Heart left ventricle (tissue), 16 donors: ENCODE measurements at regions not wholly inside any gene's neighbourhood (a gene's known extent, or its start where the extent isn't known, plus 50 kb on each side); places are given as distances from the start of the nearest gene placed in this dataset.

Experiments
- ATAC-seq, 4 donors: fragments of 200-7000 bp; cut with Tn5 transposase; one replicate each; pipeline ENCODE4 v1.9.1; 2020 to 2022; ENCODE audit warnings: moderate library complexity in 4 of 4, mild to moderate bottlenecking in 3 of 4, moderate number of reproducible peaks in 1 of 4
- DNase-seq, 5 donors: peaks; one replicate each; pipeline ENCODE4 v3.0.0-alpha.2; 2020
- H3K27ac ChIP-seq, 12 donors: fragments of 200-600 bp; sonication (generic) in 4 of 12; one replicate each; pipeline versions ENCODE4 v1.5.0 to v1.8.0; 2016 to 2022; ENCODE audit warnings: mild to moderate bottlenecking in 2 of 12
- H3K27me3 ChIP-seq, 9 donors: fragments of 200-600 bp; sonication (generic) in 2 of 9; one replicate each; pipeline versions ENCODE4 v1.5.1 to v1.8.0; 2016 to 2022; ENCODE audit warnings: mild to moderate bottlenecking in 3 of 9
- H3K36me3 ChIP-seq, 9 donors: fragments of 200-600 bp; sonication (generic) in 2 of 9; one replicate each; pipeline versions ENCODE4 v1.5.0 to v1.8.0; 2018 to 2022; ENCODE audit warnings: mild to moderate bottlenecking in 2 of 9
- H3K4me1 ChIP-seq, 12 donors: fragments of 200-600 bp; sonication (generic) in 4 of 12; one replicate each; pipeline versions ENCODE4 v1.5.0 to v1.8.0; 2016 to 2022; ENCODE audit warnings: mild to moderate bottlenecking in 3 of 12
- H3K4me3 ChIP-seq, 12 donors: fragments of 200-600 bp; sonication (generic) in 4 of 12; one replicate each; pipeline versions ENCODE4 v1.5.0 to v1.8.0; 2017 to 2022; ENCODE audit warnings: mild to moderate bottlenecking in 9 of 12, moderate library complexity in 4 of 12
- H3K9me3 ChIP-seq, 12 donors: fragments of 200-600 bp; sonication (generic) in 4 of 12; one replicate each; pipeline versions ENCODE4 v1.5.0 to v1.8.0; 2016 to 2022; ENCODE audit warnings: mild to moderate bottlenecking in 1 of 12
- CTCF ChIP-seq, 12 donors: fragments of 200-600 bp; sonication (generic) in 4 of 12; IDR thresholded peaks; one replicate each; pipeline versions ENCODE4 v1.5.0 to v1.8.0; 2018 to 2022; ENCODE audit warnings: antibody characterized with exemption in 12 of 12, mild to moderate bottlenecking in 5 of 12
- POLR2A ChIP-seq, 2 donors: fragments of 450-650 bp; IDR thresholded peaks; one replicate each; pipeline ENCODE4 v1.6.1; 2017; ENCODE audit warnings: antibody characterized with exemption in 2 of 2, mild to moderate bottlenecking in 2 of 2, moderate library complexity in 2 of 2
- WGBS, 4 donors: extraction: QIAGEN DNeasy Blood & Tissue Kit in 2 of 4; methylation state at CpG; one replicate each; pipeline versions ENCODE4 v1.1.5 to v1.1.7; 2013 to 2018; 5-methylcytosine and 5-hydroxymethylcytosine counted together
- intact Hi-C, 10 donors: fragments of 100-400 bp; cut with DNase I; formaldehyde crosslinking; loops; one replicate each; pipeline versions ENCODE4 v1.11.1 to v1.14.2; 2022
- donor health status: ischemic (EF 13 %, LVEDD 7.1; RV severe dilation, severe dysfunction).
- donor health status: healthy with polysubstance abuse.
- donor health status: DM: no; HTN: yes; CAD: no.
- donor health status: DM: no; HTN: no; CAD: no.
- donor health status: ischemic (EF 25% LVEDD 6.9; RV normal size, moderate dysfunction).
- donor health status: ischemic (EF 25% LVEDD 5.7; RV mildly dilated, moderate dysfunction).
- donor health status: healthy.
- donor health status: DM: yes; HTN: yes; CAD: no.
- donor health status: ischemic (EF 35%, LVEDD 5.7; RV mildly dilated, moderate dysfunction).
- donor health status: nonischemic (EF 11% LVEDD 7.7; RV severe dilation, severe dysfunction).
- donor health status: DM: yes; HTN: yes; CAD: no.
- donor health status: PGD.
- donor health status: ischemic (EF 29% LVEDD 5.4; RV normal size, mild dysfunction).
- donor health status: nonischemic (EF 23%, LVEDD 6.1; RV moderate dilation, normal function).

DNA sequence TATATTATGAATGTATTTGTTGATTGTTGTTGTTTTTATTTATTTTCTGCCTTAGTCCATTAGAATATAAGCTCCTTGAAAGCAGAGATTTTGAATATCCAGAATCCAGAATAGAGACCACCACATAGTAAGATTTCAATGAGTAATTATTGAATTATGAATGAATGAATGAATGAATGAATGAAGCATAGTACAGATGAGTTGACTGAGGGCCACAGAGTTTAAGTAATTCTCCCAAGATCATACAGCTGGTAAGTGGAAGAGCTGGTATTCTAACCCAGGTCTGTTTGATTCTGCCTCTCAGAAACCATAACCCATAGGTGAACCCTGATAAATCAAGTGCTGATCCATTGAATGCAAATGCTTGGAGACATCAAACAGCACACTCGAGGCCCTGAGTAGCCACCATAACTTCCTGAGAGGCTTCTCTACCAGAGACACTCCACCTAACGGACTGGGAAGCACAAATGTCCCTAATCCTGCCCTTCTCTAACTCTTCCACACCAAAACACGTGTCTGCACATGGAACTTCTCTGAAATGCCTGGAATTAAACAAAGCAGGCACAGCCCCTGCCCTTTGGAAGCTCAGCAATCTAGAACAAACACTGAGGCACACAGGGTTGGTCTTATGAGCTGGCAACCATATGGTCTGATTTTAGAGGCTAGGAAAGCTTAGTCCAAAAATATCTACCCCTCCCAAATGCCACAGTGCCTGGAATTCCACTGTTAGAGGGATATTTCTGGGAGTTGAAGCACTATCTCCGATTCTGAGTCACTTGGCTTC is 190.1 kb downstream of the FOXO1 start:
- TF ChIP-seq POLR2A (IDR thresholded peaks at IDR 0.05) (no peak), CTCF (IDR thresholded peaks at IDR 0.05) (no peak)
- peak in 3 of 4 donors; percentile 42 to 51 (median 50) for ATAC-seq
- Histone ChIP-seq H3K4me3 (no peak overlapping the region), H3K27me3 (no peaks in the 10 kb centered on the region), H3K36me3 (no peaks in the 10 kb centered on the region), H3K27ac (peak overlapping the region in 6 of 12 donors; percentile 1 to 75 (median 62)), H3K4me1 (peaks cover 6 to 53% (median 35%) of the 10 kb centered on the region in 12 donors), H3K9me3 (no peaks in the 10 kb centered on the region)
- no peak for DNase-seq
- intact Hi-C loops: loop anchor here in 4 of 10 donors (5.0 to 10.0 kb wide), 4 partner anchors 34 to 412 kb away; partner anchors contain the start of gene FOXO1 (in 2 of the 4)
- 24 to 46% (median 40%) methylated on average over 4 of the region's 4 CpGs for WGBS, 4 donors

GRCh38 chr13:40477623-40478608 is 188.5 kb downstream of the FOXO1 start:
- H3K27ac ChIP-seq: peak overlapping the region in 11 of 12 donors; percentile 51 to 75 (median 66)
- no peaks in the 10 kb centered on the region for H3K36me3 ChIP-seq
- H3K9me3 ChIP-seq: no peaks in the 10 kb centered on the region
- peak overlapping the region in 1 of 12 donors; percentile 5 for H3K4me3 ChIP-seq
- intact Hi-C loops: loop anchor here in 4 of 10 donors (5.0 to 10.0 kb wide), 4 partner anchors 36 to 413 kb away; partner anchors contain the start of gene FOXO1 (in 2 of the 4)
- ATAC-seq: peak; percentile 40 to 82 (median 64)
- 48 to 60% (median 51%) methylated on average over 17 of the region's 17 CpGs for WGBS, 4 donors
- no peaks in the 10 kb centered on the region for H3K27me3 ChIP-seq
- no peak for TF ChIP-seq POLR2A (IDR thresholded peaks at IDR 0.05)
- TF ChIP-seq CTCF (IDR thresholded peaks at IDR 0.05): no peak
- DNase-seq: peak in 4 of 5 donors; percentile 41 to 68 (median 64)
- H3K4me1 ChIP-seq: peaks cover 6 to 53% (median 35%) of the 10 kb centered on the region in 12 donors

DNA sequence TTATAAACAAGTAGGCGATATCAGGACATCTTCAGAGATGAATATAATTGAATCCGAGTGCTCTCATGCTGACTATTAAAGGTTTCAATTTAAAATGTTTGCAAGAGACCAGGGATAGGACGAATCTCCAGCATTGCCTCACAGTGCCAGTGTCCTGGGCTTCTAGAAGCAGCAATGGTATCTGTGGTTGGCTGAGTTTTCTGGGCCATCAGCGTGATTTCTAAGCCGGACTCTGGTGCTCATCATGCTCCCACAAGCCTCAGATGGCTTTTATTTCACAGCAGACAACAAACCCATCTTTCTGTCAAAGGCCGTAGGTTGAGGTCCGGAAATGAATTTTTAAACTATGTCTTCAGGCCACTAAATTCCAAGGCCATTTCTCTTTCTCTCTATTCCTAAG is 187.7 kb downstream of the FOXO1 start:
- no peak for TF ChIP-seq POLR2A (IDR thresholded peaks at IDR 0.05)
- no peak for TF ChIP-seq CTCF (IDR thresholded peaks at IDR 0.05)
- H3K4me3 ChIP-seq: no peak overlapping the region
- DNase-seq (no peak), ATAC-seq (no peak)
- H3K36me3 ChIP-seq: no peaks in the 10 kb centered on the region
- WGBS, 4 donors: 80 to 85% (median 83%) methylated on average over 7 of the region's 7 CpGs
- intact Hi-C loops: loop anchor here in 4 of 10 donors (5.0 to 10.0 kb wide), 4 partner anchors 36 to 414 kb away; partner anchors contain the start of gene FOXO1 (in 2 of the 4)
- peaks cover 6 to 55% (median 35%) of the 10 kb centered on the region in 12 donors for H3K4me1 ChIP-seq
- no peaks in the 10 kb centered on the region for H3K27me3 ChIP-seq
- H3K27ac ChIP-seq: peak overlapping the region in 7 of 12 donors; percentile 8 to 75 (median 60)
- H3K9me3 ChIP-seq: no peaks in the 10 kb centered on the region
